Natural killer cell (primary cell): ENCODE measurements at regions not wholly inside any gene's neighbourhood (a gene's known extent, or its start where the extent isn't known, plus 50 kb on each side); places are given as distances from the start of the nearest gene placed in this dataset.

Experiments
- ATAC-seq, 3 donors: fragments of 150-1000 bp in 2 of 3; fragments of 200-7000 bp in 1 of 3; cut with Tn5 transposase; 1 replicate in 1 of 3; 2 replicates in 2 of 3; pipeline ENCODE4 v1.10.0; 2021; ENCODE audit warnings: mild to moderate bottlenecking in 2 of 3, moderate library complexity in 2 of 3
- DNase-seq, 2 donors: peaks; one replicate each; pipeline versions ENCODE4 v3.0.0 to v3.0.0-alpha.2; 2013 to 2021; ENCODE audit warnings: mixed read lengths in 1 of 2
- H3K27ac ChIP-seq: one replicate; pipeline ENCODE4 v1.5.1; 2013; ENCODE audit warnings: mild to moderate bottlenecking, low read length
- H3K27me3 ChIP-seq: one replicate; pipeline ENCODE4 v1.6.1; 2013; ENCODE audit warnings: low read length; ENCODE audit not compliant: control insufficient read depth, insufficient read depth
- H3K36me3 ChIP-seq: one replicate; pipeline ENCODE4 v1.6.1; 2013; ENCODE audit warnings: low read length; ENCODE audit not compliant: control insufficient read depth, insufficient read depth
- H3K4me1 ChIP-seq: one replicate; pipeline ENCODE4 v1.6.1; 2013; ENCODE audit warnings: low read length; ENCODE audit not compliant: control insufficient read depth, insufficient read depth
- H3K4me3 ChIP-seq: one replicate; pipeline ENCODE4 v1.5.1; 2013; ENCODE audit warnings: low read length
- H3K9me3 ChIP-seq: one replicate; pipeline ENCODE4 v1.6.1; 2013; ENCODE audit warnings: low read length; ENCODE audit not compliant: control insufficient read depth, insufficient read depth
- H3K27ac Mint-ChIP-seq, 2 donors: one replicate each; pipeline ENCODE4 v1.8.0; 2022; ENCODE audit warnings: mild to moderate bottlenecking in 2 of 2, mixed read lengths in 2 of 2, moderate library complexity in 1 of 2
- H3K27me3 Mint-ChIP-seq, 2 donors: one replicate each; pipeline ENCODE4 v1.8.0; 2022; ENCODE audit warnings: low read depth in 2 of 2, mixed read lengths in 2 of 2
- H3K36me3 Mint-ChIP-seq: one replicate; pipeline ENCODE4 v1.8.0; 2022; ENCODE audit warnings: mixed read lengths
- H3K4me1 Mint-ChIP-seq, 2 donors: one replicate each; pipeline ENCODE4 v1.8.0; 2022; ENCODE audit warnings: mixed read lengths in 2 of 2
- H3K4me3 Mint-ChIP-seq: one replicate; pipeline ENCODE4 v1.8.0; 2022; ENCODE audit warnings: mild to moderate bottlenecking, moderate library complexity, mixed read lengths
- H3K9me3 Mint-ChIP-seq, 2 donors: one replicate each; pipeline ENCODE4 v1.8.0; 2022; ENCODE audit warnings: mixed read lengths in 2 of 2
- CTCF ChIP-seq: fragments of 200-600 bp; IDR thresholded peaks from one replicate; pipeline ENCODE4 v1.8.0; 2022; ENCODE audit warnings: antibody characterized with exemption
- WGBS: methylation state at CpG from one replicate; pipeline ENCODE4 v1.1.7; 2013; ENCODE audit warnings: missing lambda C conversion rate; ENCODE audit not compliant: insufficient coverage; 5-methylcytosine and 5-hydroxymethylcytosine counted together
- intact Hi-C: fragments of 100-400 bp; cut with micrococcal nuclease; formaldehyde crosslinking; loops from one replicate; pipeline ENCODE4 v1.14.2; 2022

- Histone ChIP-seq H3K27me3 (no peaks in the 10 kb centered on the region), H3K36me3 (no peaks in the 10 kb centered on the region), H3K4me3 (no peak overlapping the region), H3K27ac (no peak overlapping the region), H3K9me3 (no peaks in the 10 kb centered on the region), H3K4me1 (no peaks in the 10 kb centered on the region)
- Mint-ChIP-seq H3K27me3 (no peaks in the 10 kb centered on the region), H3K4me3 (no peak overlapping the region), H3K9me3 (peaks cover 12 to 19% of the 10 kb centered on the region in 2 donors), H3K36me3 (no peaks in the 10 kb centered on the region), H3K27ac (no peak overlapping the region), H3K4me1 (no peaks in the 10 kb centered on the region)
- ATAC-seq (no peak), DNase-seq (no peak)
- intact Hi-C loops, result no loop called here
- 85% methylated on average over 29 of the region's 29 CpGs for WGBS
- TF ChIP-seq CTCF, result no peak
Measured at GRCh38 chr13:105997581-105998550, 537.6 kb downstream of the EFNB2 start.

- Mint-ChIP-seq H3K27me3 (no peaks in the 10 kb centered on the region), H3K36me3 (no peaks in the 10 kb centered on the region), H3K9me3 (peaks cover 10 to 19% of the 10 kb centered on the region in 2 donors), H3K4me1 (no peaks in the 10 kb centered on the region), H3K4me3 (no peak overlapping the region), H3K27ac (no peak overlapping the region)
- intact Hi-C loops, result no loop called here
- no peak for TF ChIP-seq CTCF
- Histone ChIP-seq H3K4me3 (no peak overlapping the region), H3K36me3 (no peaks in the 10 kb centered on the region), H3K9me3 (no peaks in the 10 kb centered on the region), H3K4me1 (no peaks in the 10 kb centered on the region), H3K27ac (no peak overlapping the region), H3K27me3 (no peaks in the 10 kb centered on the region)
- no peak for DNase-seq
- 93% methylated on average over 13 of the region's 13 CpGs for WGBS
- no peak for ATAC-seq
Measured at GRCh38 chr13:105996391-105997025, 539.0 kb downstream of the EFNB2 start.

GRCh38 chr13:105994340-105994739 lies 541.1 kb downstream of the EFNB2 start:
- H3K27me3 ChIP-seq, result no peaks in the 10 kb centered on the region
- H3K4me1 ChIP-seq, result no peaks in the 10 kb centered on the region
- no peaks in the 10 kb centered on the region for H3K4me1 Mint-ChIP-seq
- H3K27ac ChIP-seq, result no peak overlapping the region
- no peak for DNase-seq
- no peak overlapping the region for H3K27ac Mint-ChIP-seq
- H3K27me3 Mint-ChIP-seq, result no peaks in the 10 kb centered on the region
- no peak for TF ChIP-seq CTCF
- H3K9me3 Mint-ChIP-seq, result peaks cover 16 to 19% of the 10 kb centered on the region in 2 donors
- intact Hi-C loops, result no loop called here
- 93% methylated on average over 5 of the region's 5 CpGs for WGBS
- no peaks in the 10 kb centered on the region for H3K9me3 ChIP-seq
- H3K36me3 Mint-ChIP-seq, result no peaks in the 10 kb centered on the region
- no peak overlapping the region for H3K4me3 ChIP-seq
- H3K4me3 Mint-ChIP-seq, result no peak overlapping the region
- ATAC-seq, result no peak
- H3K36me3 ChIP-seq, result no peaks in the 10 kb centered on the region
